HG03442 (cell line): ENCODE measurements at regions not wholly inside any gene's neighbourhood (a gene's known extent, or its start where the extent isn't known, plus 50 kb on each side); places are given as distances from the start of the nearest gene placed in this dataset.

Experiments used
- ATAC-seq: cut with Tn5 transposase; IDR thresholded peaks from one replicate; pipeline ENCODE4 v1.9.1; 2021; ENCODE audit warnings: mild to moderate bottlenecking, moderate library complexity; ENCODE audit not compliant: unreplicated experiment

DNA sequence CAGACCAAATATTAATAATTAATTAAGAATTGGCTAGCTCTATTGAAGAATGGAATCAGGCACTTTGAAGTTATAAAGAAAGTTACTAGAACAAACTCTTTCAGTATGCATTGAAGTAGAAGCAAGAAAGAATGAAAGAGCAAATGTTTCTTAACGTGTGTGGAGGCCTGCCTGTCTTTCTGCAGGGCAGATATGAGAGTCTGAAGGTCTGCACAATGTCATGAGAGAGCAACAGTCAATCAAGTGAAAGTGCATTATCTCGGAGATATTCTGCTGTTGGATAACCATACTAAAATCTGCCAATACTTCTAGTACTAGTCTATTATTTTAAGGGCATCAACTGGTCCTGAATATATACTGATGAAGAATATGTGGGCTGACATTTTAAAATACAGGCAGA, 1270.8 kb downstream of the ZPLD1 start:
- ATAC-seq: no peak

DNA sequence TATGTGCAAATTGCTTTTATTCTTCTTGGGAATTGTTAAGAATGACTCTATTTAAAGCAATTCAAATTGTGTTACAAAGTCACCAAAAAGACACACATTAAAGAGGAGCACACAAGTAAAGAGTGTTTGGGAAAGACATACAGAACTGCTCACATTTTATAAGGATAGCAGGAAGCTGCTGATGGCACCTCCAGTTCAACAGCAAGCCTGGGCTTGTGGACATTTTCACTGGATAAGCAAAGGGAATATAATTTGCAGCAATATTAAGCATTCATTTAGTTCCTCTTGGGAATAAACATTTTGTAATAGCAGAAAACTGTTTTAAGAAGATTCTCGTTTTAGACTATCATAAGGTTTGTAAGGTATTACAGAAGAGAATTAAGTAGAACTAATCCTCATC, 1271.9 kb downstream of the ZPLD1 start:
- ATAC-seq: no peak

DNA sequence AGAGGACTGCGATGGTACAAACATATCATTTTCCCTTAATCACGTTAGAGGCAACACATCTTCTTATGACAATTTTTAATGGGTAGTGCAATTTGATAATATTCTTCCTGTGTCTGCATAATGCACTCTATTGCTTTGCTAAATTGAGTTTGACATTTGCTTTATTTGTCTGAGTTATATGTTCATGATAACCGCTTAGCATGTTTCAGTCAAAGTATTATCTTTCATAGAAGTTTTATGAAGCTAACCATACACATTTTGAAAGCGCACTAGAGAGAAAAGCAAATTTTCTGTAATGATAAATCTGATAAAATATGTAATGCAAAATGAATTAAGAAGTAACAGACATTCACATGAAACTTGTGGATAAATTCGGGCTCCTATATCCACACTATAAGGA, 1276.9 kb downstream of the ZPLD1 start:
- ATAC-seq: no peak

GRCh38 chr3:103712320-103713008, 1277.6 kb downstream of the ZPLD1 start:
- ATAC-seq: no peak

GRCh38 chr3:103729547-103729946, 1294.7 kb downstream of the ZPLD1 start:
- no peak for ATAC-seq

- no peak for ATAC-seq
These were observed 1295.9 kb downstream of the ZPLD1 start for GRCh38 chr3:103730744-103731143.

GRCh38 chr3:103752986-103753385, 1318.2 kb downstream of the ZPLD1 start:
- no peak for ATAC-seq

- ATAC-seq: no peak
These were observed 1332.8 kb downstream of the ZPLD1 start for GRCh38 chr3:103767635-103768034.

- ATAC-seq: no peak
These were observed 1350.2 kb downstream of the ZPLD1 start for GRCh38 chr3:103785017-103785416.

DNA sequence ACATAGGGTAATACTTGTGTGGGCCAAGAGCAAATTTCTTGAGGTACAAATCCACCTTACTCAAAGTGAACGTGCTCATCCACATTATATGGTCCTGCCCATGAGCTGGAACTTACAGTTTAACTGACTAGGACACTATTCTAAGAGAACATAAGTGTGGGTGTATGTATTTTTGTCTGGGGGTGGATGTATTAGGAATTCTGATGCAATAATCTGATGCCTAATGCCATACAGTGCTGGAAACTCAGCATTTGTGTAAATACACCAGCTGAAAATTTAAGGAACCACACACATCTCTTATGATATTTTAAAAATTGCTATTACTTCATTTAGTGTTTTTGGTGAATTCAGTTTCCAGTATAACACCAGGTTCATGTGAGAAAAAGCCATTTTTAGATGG, 1350.7 kb downstream of the ZPLD1 start:
- ATAC-seq: no peak

- no peak for ATAC-seq
These were observed 1351.5 kb downstream of the ZPLD1 start for GRCh38 chr3:103786296-103786695.

DNA sequence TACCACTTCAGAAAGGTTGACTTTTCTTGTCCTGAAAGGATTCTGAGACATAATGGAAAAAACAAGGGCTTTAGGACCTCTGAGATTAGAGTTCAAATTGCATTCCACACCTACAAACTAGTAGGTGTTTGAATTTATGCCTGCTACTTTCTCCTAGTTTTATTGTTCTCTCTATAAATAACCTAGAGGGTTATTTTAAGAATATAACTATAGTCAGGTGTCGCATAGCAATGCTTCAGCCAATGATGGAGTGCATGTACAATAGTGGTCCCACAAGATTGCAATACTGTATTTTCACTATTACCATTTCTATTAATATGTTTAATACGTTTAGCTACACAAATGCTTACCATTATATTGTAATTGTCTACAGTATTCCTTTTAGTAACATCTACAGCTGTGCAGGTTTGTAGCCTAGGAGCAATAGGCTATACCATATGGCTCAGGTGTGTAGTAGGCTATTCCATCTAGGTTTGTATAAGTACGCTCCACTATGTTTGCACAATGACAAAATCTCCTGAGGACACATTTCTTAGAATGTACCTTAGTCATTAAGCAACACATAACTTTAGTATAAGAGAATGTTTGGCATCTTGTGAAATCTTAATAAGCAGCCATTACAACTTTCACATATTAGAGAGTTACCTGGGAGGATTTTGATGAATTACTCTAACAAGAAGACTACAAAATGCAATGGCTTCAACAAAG, 1352.5 kb downstream of the ZPLD1 start:
- no peak for ATAC-seq

- ATAC-seq: no peak
These were observed 1353.1 kb downstream of the ZPLD1 start for GRCh38 chr3:103787879-103788278.

DNA sequence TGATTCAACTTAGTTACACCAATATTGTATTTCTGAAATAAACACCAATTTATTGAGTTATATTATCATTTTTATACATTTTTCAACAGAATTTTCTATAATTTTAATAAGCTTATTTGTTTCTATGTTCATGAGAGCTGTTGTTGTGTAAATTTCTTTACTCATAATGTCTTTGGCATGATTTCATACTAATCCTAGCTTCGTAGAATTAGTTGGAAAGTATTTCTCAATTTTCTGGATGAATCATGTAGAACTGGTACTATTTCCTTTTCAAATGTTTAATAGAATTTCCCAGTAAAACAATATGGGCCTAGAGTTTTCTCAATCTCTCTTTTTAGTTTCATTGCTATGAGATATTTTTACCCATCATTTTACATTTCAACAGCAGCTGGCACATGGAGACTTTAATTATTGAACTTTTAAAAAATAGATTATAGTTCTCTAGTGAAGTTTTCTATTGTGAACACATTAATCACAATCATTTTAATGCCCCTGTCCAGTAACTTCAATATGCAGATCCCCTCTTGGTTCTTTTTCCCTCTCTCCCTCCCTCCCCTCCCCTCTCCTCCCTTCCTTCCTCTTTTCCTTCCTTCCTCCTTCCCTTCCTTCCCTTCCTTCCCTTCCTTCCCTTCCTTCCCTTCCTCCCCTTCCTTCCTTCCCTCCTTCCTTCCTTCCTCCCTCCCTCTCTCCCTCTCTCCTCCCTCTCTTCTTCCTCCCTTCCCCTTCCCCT, 1357.1 kb downstream of the ZPLD1 start:
- no peak for ATAC-seq

DNA sequence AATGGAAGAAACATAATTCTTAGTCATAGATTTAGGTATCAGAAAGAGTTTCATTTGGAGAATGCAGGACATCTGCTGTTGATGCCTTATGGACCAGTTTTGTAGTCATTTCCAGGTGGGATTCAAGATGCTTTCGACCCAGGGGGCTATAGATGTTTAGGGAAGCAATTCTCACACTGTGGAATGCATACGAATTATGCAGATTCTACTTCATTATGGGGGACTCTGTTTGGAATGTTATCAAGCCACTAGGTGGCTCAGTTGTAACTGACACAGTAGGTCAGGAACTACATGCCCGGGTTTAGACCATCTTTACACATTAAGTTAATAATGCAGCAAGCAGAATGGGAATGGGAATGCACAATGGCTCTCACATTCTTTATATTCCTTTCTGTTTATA, 1359.8 kb downstream of the ZPLD1 start:
- ATAC-seq: peak; percentile 55

DNA sequence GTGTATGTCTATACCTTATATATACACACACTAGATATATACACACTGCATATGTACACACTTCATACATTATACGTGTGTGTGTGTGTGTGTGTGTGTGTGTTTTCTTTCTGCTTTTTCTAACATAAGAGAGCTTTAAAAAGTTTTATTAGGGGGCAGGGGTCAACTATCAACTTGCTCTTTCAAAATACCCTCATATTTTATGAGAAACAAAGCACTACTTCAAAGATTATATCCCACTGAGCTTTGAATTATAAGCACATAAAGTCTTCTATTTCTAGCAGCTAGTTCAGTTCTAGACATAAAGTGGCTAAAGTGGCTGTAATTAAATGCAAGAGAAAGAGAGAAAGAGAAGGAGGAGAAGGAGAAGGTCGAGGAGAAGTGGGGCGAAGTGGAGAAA, 1361.3 kb downstream of the ZPLD1 start:
- ATAC-seq: no peak

- no peak for ATAC-seq
These were observed 1369.0 kb downstream of the ZPLD1 start for GRCh38 chr3:103803787-103804186.

DNA sequence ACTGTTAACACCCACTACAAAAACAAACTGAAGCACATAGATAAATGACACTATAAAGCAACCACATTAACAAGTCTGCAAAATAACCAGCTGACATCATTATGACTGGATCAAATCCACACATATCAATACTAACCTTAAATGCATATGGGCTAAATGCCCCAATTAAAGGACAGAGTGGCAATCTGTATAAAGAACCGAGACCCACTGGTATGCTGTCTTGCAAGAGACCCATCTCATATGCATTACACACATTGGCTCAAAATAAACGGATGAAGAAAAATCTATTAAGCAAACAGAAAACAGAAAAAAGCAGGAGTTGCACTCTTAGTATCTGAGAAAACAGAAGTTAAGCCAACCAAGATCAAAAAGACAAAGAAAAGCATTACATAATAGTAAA, 1375.4 kb downstream of the ZPLD1 start:
- no peak for ATAC-seq

GRCh38 chr3:103813955-103814354, 1379.1 kb downstream of the ZPLD1 start:
- no peak for ATAC-seq

GRCh38 chr3:103818398-103818797, 1383.6 kb downstream of the ZPLD1 start:
- no peak for ATAC-seq

- ATAC-seq: no peak
These were observed 1384.0 kb downstream of the ZPLD1 start for GRCh38 chr3:103818800-103819199.

GRCh38 chr3:103825586-103825985, 1390.8 kb downstream of the ZPLD1 start:
- no peak for ATAC-seq
